Naive thymus-derived CD4-positive, alpha-beta T cell (primary cell): ENCODE measurements at regions not wholly inside any gene's neighbourhood (a gene's known extent, or its start where the extent isn't known, plus 50 kb on each side); places are given as distances from the start of the nearest gene placed in this dataset.
A peak's percentile ranks its signal among the peaks of the same experiment; 100 is the strongest.

Source experiments
- ATAC-seq: fragments of 150-1000 bp; cut with Tn5 transposase; 2 replicates; pipeline ENCODE4 v1.10.0; 2021; ENCODE audit warnings: mild to moderate bottlenecking, moderate library complexity
- CTCF ChIA-PET: fragments of 350-600 bp; sonication (Branson Sonifier 250); formaldehyde crosslinking; loops from one replicate; lab custom pipeline; 2021; ENCODE audit warnings: antibody characterized with exemption; lab: Charles Lee
- POLR2A ChIA-PET: fragments of 350-600 bp; sonication (Branson Sonifier 250); formaldehyde crosslinking; loops from one replicate; lab custom pipeline; 2021; ENCODE audit warnings: antibody characterized with exemption, inconsistent platforms; lab: Charles Lee
- DNase-seq, 9 donors: peaks; one replicate each; pipeline versions ENCODE4 v3.0.0 to v3.0.0-alpha.2; 2020 to 2022; ENCODE audit warnings: mixed read lengths in 1 of 9
- H3K27ac ChIP-seq: one replicate; pipeline ENCODE4 v1.7.0; 2013; ENCODE audit warnings: mild to moderate bottlenecking, low read depth, low read length, moderate library complexity
- H3K27me3 ChIP-seq, 2 donors: one replicate each; pipeline ENCODE4 v1.7.0; 2013; ENCODE audit warnings: low read length in 2 of 2, mild to moderate bottlenecking in 2 of 2, moderate library complexity in 2 of 2; ENCODE audit not compliant: control insufficient read depth in 2 of 2, insufficient read depth in 2 of 2
- H3K36me3 ChIP-seq, 3 experiments: 1 replicate in 2 of 3; 2 replicates in 1 of 3; pipeline ENCODE4 v1.7.0; 2013; ENCODE audit warnings: low read length in 3 of 3, mild to moderate bottlenecking in 3 of 3, moderate library complexity in 1 of 3; ENCODE audit not compliant: insufficient read depth in 3 of 3, control insufficient read depth in 2 of 3
- H3K4me1 ChIP-seq, 2 donors: one replicate each; pipeline ENCODE4 v1.7.0; 2013; ENCODE audit warnings: low read length in 2 of 2, mild to moderate bottlenecking in 2 of 2, moderate library complexity in 1 of 2; ENCODE audit not compliant: control insufficient read depth in 2 of 2, insufficient read depth in 2 of 2
- H3K4me3 ChIP-seq: 2 replicates; pipeline ENCODE4 v1.7.0; 2013; ENCODE audit warnings: mild to moderate bottlenecking, low read length
- H3K9me3 ChIP-seq, 3 experiments: 1 replicate in 2 of 3; 2 replicates in 1 of 3; pipeline ENCODE4 v1.7.0; 2013; ENCODE audit warnings: low read length in 3 of 3; ENCODE audit not compliant: control insufficient read depth in 2 of 3
- H3K27ac Mint-ChIP-seq, 9 donors: one replicate each; pipeline ENCODE4 v1.8.0; 2020 to 2022; ENCODE audit warnings: mixed read lengths in 9 of 9, mild to moderate bottlenecking in 8 of 9, moderate library complexity in 5 of 9, inconsistent platforms in 2 of 9
- H3K27me3 Mint-ChIP-seq, 5 donors: one replicate each; pipeline ENCODE4 v1.8.0; 2021 to 2022; ENCODE audit warnings: mixed read lengths in 5 of 5, mild to moderate bottlenecking in 1 of 5
- H3K36me3 Mint-ChIP-seq, 5 donors: one replicate each; pipeline ENCODE4 v1.8.0; 2020 to 2022; ENCODE audit warnings: mixed read lengths in 5 of 5, mild to moderate bottlenecking in 3 of 5, inconsistent platforms in 1 of 5
- H3K4me1 Mint-ChIP-seq, 7 donors: one replicate each; pipeline ENCODE4 v1.8.0; 2020 to 2022; ENCODE audit warnings: mixed read lengths in 7 of 7, mild to moderate bottlenecking in 3 of 7, inconsistent platforms in 1 of 7
- H3K4me3 Mint-ChIP-seq, 10 donors: one replicate each; pipeline ENCODE4 v1.8.0; 2020 to 2022; ENCODE audit warnings: mild to moderate bottlenecking in 10 of 10, mixed read lengths in 10 of 10, moderate library complexity in 6 of 10, inconsistent platforms in 2 of 10
- H3K9me3 Mint-ChIP-seq, 11 donors: one replicate each; pipeline ENCODE4 v1.8.0; 2020 to 2022; ENCODE audit warnings: mixed read lengths in 11 of 11, mild to moderate bottlenecking in 4 of 11, inconsistent platforms in 1 of 11, moderate library complexity in 1 of 11
- intact Hi-C, 2 donors: fragments of 100-400 bp; cut with micrococcal nuclease; formaldehyde crosslinking; loops; one replicate each; pipeline ENCODE4 v1.15.1; 2023

GRCh38 chr15:69951898-69952555, 145.7 kb downstream of the TLE3 start:
- Mint-ChIP-seq H3K27me3 (peaks cover 0 to 16% (median 0%) of the 10 kb centered on the region in 5 donors), H3K4me3 (no peak overlapping the region), H3K4me1 (peaks cover 0 to 2% (median 0%) of the 10 kb centered on the region in 7 donors), H3K9me3 (no peaks in the 10 kb centered on the region), H3K27ac (no peak overlapping the region), H3K36me3 (no peaks in the 10 kb centered on the region)
- no peaks in the 10 kb centered on the region for H3K36me3 ChIP-seq
- no peaks in the 10 kb centered on the region for H3K9me3 ChIP-seq
- no peak overlapping the region for H3K4me3 ChIP-seq
- intact Hi-C loops, result loop anchor here (10.0 kb wide), 2 partner anchors 87 to 227 kb away; no protein-coding TSS in a partner anchor
- POLR2A ChIA-PET, result interaction anchor here (0.6 kb wide), 1 partner anchor 127 kb away, joined by 4 read pairs; no protein-coding TSS in a partner anchor
- H3K4me1 ChIP-seq, result no peaks in the 10 kb centered on the region
- CTCF ChIA-PET, result no interaction called here
- DNase-seq (no peak), ATAC-seq (no peak)
- H3K27me3 ChIP-seq, result no peaks in the 10 kb centered on the region
- no peak overlapping the region for H3K27ac ChIP-seq

- Mint-ChIP-seq H3K4me1 (peaks cover 0 to 2% (median 0%) of the 10 kb centered on the region in 7 donors), H3K36me3 (no peaks in the 10 kb centered on the region), H3K27ac (no peak overlapping the region), H3K4me3 (no peak overlapping the region), H3K27me3 (peaks cover 0 to 16% (median 0%) of the 10 kb centered on the region in 5 donors), H3K9me3 (no peaks in the 10 kb centered on the region)
- intact Hi-C loops, result loop anchor here (10.0 kb wide), 2 partner anchors 88 to 228 kb away; no protein-coding TSS in a partner anchor
- no peak overlapping the region for H3K4me3 ChIP-seq
- no peaks in the 10 kb centered on the region for H3K36me3 ChIP-seq
- no peak overlapping the region for H3K27ac ChIP-seq
- H3K9me3 ChIP-seq, result no peaks in the 10 kb centered on the region
- ATAC-seq (no peak), DNase-seq (no peak)
- ChIA-PET POLR2A (interaction anchor here (0.7 kb wide), 1 partner anchor 12 kb away, joined by 3 read pairs; no protein-coding TSS in a partner anchor), CTCF (no interaction called here)
- H3K4me1 ChIP-seq, result no peaks in the 10 kb centered on the region
- H3K27me3 ChIP-seq, result no peaks in the 10 kb centered on the region
Measured at GRCh38 chr15:69953051-69953450, 144.7 kb downstream of the TLE3 start.

- H3K4me3 Mint-ChIP-seq, result no peak overlapping the region
- no peaks in the 10 kb centered on the region for H3K9me3 ChIP-seq
- ATAC-seq, result no peak
- DNase-seq, result no peak
- H3K4me1 Mint-ChIP-seq, result peaks cover 0 to 2% (median 0%) of the 10 kb centered on the region in 7 donors
- peaks cover 0 to 16% (median 0%) of the 10 kb centered on the region in 5 donors for H3K27me3 Mint-ChIP-seq
- H3K27ac Mint-ChIP-seq, result no peak overlapping the region
- POLR2A ChIA-PET, result no interaction called here
- H3K36me3 ChIP-seq, result no peaks in the 10 kb centered on the region
- no peaks in the 10 kb centered on the region for H3K4me1 ChIP-seq
- H3K27me3 ChIP-seq, result no peaks in the 10 kb centered on the region
- no peak overlapping the region for H3K27ac ChIP-seq
- no peak overlapping the region for H3K4me3 ChIP-seq
- CTCF ChIA-PET, result no interaction called here
- no peaks in the 10 kb centered on the region for H3K9me3 Mint-ChIP-seq
- no peaks in the 10 kb centered on the region for H3K36me3 Mint-ChIP-seq
- intact Hi-C loops, result loop anchor here (10.0 kb wide), 2 partner anchors 89 to 229 kb away; no protein-coding TSS in a partner anchor
Measured at GRCh38 chr15:69953816-69954215, 143.9 kb downstream of the TLE3 start.

DNA sequence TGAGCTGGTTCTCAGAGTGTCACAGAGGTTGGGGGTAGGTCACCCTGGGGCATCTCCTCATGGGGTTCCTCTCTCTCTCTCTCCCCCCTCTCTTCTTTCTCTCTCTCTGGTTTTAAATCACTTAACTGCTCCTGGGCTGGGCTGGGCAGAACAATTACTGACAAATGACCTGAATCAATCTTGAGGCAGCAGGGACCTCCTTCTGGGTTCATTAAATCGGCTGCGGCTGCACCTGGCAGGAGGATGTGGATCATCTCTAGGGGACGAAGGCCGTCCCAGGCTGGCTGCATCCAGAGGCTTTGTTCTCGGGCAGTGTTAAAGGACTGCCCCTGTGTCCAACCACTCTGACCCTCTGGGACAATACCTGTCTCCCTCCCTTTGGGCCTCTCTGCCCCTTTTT, 143.1 kb downstream of the TLE3 start:
- POLR2A ChIA-PET, result no interaction called here
- H3K27ac Mint-ChIP-seq, result peak overlapping the region in 1 of 9 donors; percentile 7
- H3K9me3 Mint-ChIP-seq, result no peaks in the 10 kb centered on the region
- Histone ChIP-seq H3K9me3 (no peaks in the 10 kb centered on the region), H3K36me3 (no peaks in the 10 kb centered on the region), H3K4me1 (no peaks in the 10 kb centered on the region), H3K27ac (no peak overlapping the region), H3K27me3 (no peaks in the 10 kb centered on the region), H3K4me3 (no peak overlapping the region)
- H3K27me3 Mint-ChIP-seq, result peaks cover 0 to 16% (median 0%) of the 10 kb centered on the region in 5 donors
- no peak overlapping the region for H3K4me3 Mint-ChIP-seq
- peaks cover 0 to 4% (median 0%) of the 10 kb centered on the region in 7 donors for H3K4me1 Mint-ChIP-seq
- ATAC-seq, result no peak
- intact Hi-C loops, result loop anchor here (10.0 kb wide), 2 partner anchors 90 to 230 kb away; no protein-coding TSS in a partner anchor
- DNase-seq, result no peak
- CTCF ChIA-PET, result no interaction called here
- no peaks in the 10 kb centered on the region for H3K36me3 Mint-ChIP-seq

DNA sequence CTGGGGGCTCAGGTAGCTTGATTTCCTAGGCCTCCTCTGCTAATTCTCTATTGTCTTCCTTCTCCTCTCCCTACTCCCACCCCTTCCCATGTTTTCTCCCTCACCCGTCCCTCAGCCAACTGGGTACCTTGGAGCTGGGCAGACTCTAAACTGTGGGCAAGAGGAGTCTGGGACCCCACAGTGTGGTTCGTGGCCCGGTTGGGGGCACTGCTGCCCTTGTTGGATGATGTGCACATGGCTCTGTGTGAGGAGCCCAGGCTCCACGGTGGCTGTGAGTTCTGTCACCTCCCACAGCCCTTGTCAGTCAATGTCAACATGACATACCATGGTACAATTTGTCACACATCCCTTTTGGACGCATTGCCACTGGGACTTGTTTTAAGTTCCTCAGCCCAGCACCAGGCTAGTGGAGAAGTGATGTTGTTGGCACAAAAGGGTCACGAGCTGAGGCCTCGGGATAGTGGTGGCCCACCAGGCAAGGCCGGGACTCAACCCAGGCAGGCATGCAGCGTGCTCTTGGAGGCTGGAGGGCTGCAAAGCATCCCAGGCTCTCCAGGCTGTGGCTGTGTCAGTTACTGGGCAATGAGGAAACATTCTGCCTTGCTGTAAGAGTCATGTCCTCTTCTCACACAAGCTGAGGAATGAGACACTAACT, 142.3 kb downstream of the TLE3 start:
- Histone ChIP-seq H3K27me3 (no peaks in the 10 kb centered on the region), H3K4me1 (no peaks in the 10 kb centered on the region), H3K9me3 (no peaks in the 10 kb centered on the region), H3K27ac (no peak overlapping the region), H3K4me3 (no peak overlapping the region), H3K36me3 (no peaks in the 10 kb centered on the region)
- Mint-ChIP-seq H3K27me3 (peaks cover 0 to 16% (median 0%) of the 10 kb centered on the region in 5 donors), H3K36me3 (no peaks in the 10 kb centered on the region), H3K4me3 (no peak overlapping the region), H3K9me3 (no peaks in the 10 kb centered on the region), H3K27ac (no peak overlapping the region), H3K4me1 (peaks cover 0 to 4% (median 0%) of the 10 kb centered on the region in 7 donors)
- DNase-seq, result no peak
- no peak for ATAC-seq
- intact Hi-C loops, result loop anchor here (10.0 kb wide), 2 partner anchors 91 to 231 kb away; no protein-coding TSS in a partner anchor
- ChIA-PET CTCF (no interaction called here), POLR2A (no interaction called here)

DNA sequence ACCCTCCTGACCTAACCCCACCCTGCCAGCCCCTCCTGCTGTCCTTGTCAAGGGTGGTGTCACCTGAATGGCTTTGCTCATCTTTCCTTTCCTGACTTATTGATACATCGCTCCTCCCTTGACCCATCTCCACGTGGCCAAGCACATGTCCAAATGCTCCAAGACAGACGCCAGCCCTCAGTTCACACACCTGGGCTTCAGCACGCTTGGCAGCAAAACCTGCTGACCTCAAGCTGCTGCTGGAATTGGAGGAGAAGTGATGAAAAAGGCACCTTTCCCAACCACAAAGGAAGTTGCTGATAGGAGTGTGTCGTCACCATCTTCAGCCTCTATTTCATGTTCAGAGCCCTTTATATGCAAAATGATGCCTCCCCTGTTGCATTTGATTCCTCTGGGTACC, 141.3 kb downstream of the TLE3 start:
- H3K27me3 ChIP-seq, result no peaks in the 10 kb centered on the region
- DNase-seq, result no peak
- CTCF ChIA-PET, result no interaction called here
- Mint-ChIP-seq H3K27ac (no peak overlapping the region), H3K9me3 (no peaks in the 10 kb centered on the region), H3K4me3 (no peak overlapping the region), H3K27me3 (peaks cover 0 to 17% (median 0%) of the 10 kb centered on the region in 5 donors), H3K36me3 (no peaks in the 10 kb centered on the region), H3K4me1 (peaks cover 0 to 4% (median 0%) of the 10 kb centered on the region in 7 donors)
- no peaks in the 10 kb centered on the region for H3K4me1 ChIP-seq
- ATAC-seq, result no peak
- intact Hi-C loops, result loop anchor here (10.0 kb wide), 2 partner anchors 92 to 232 kb away; no protein-coding TSS in a partner anchor
- POLR2A ChIA-PET, result no interaction called here
- no peak overlapping the region for H3K4me3 ChIP-seq
- H3K9me3 ChIP-seq, result no peaks in the 10 kb centered on the region
- H3K36me3 ChIP-seq, result no peaks in the 10 kb centered on the region
- H3K27ac ChIP-seq, result no peak overlapping the region
